RWPE2 (cell line): ENCODE measurements at regions not wholly inside any gene's neighbourhood (a gene's known extent, or its start where the extent isn't known, plus 50 kb on each side); places are given as distances from the start of the nearest gene placed in this dataset.

Experiments used
- ATAC-seq: fragments of 200-7000 bp; cut with Tn5 transposase; 3 replicates; pipeline ENCODE4 v1.9.1; 2021; ENCODE audit warnings: low read depth
- DNase-seq: peaks from one replicate; pipeline ENCODE4 v3.0.0-alpha.2; 2020; ENCODE audit warnings: low spot score
- H3K27ac ChIP-seq: fragments of 450-650 bp; 2 replicates; pipeline ENCODE4 v1.5.1; 2017; ENCODE audit warnings: mild to moderate bottlenecking; ENCODE audit not compliant: poor library complexity, severe bottlenecking
- H3K27me3 ChIP-seq: fragments of 250-450 bp; sonication (Bioruptor Pico); 2 replicates; pipeline ENCODE4 v1.5.1; 2021; ENCODE audit warnings: mild to moderate bottlenecking, moderate library complexity; ENCODE audit not compliant: insufficient read depth, poor library complexity, severe bottlenecking
- H3K36me3 ChIP-seq: fragments of 250-450 bp; sonication (Bioruptor Pico); 2 replicates; pipeline ENCODE4 v1.5.1; 2020; ENCODE audit warnings: low read depth, mild to moderate bottlenecking, moderate library complexity
- H3K4me1 ChIP-seq: fragments of 250-450 bp; sonication (Bioruptor Pico); 2 replicates; pipeline ENCODE4 v1.5.1; 2021; ENCODE audit warnings: mild to moderate bottlenecking, moderate library complexity; ENCODE audit not compliant: insufficient read depth, poor library complexity, severe bottlenecking
- H3K4me3 ChIP-seq: fragments of 250-450 bp; sonication (Bioruptor Pico); 2 replicates; pipeline ENCODE4 v1.5.1; 2021; ENCODE audit warnings: mild to moderate bottlenecking, moderate library complexity; ENCODE audit not compliant: severe bottlenecking
- H3K9me3 ChIP-seq: fragments of 250-450 bp; sonication (Bioruptor Pico); 2 replicates; pipeline ENCODE4 v1.5.1; 2021; ENCODE audit warnings: mild to moderate bottlenecking, moderate library complexity; ENCODE audit not compliant: severe bottlenecking
- TF ChIP-seq, protein P1 (sequence below): fragments of 450-650 bp; IDR thresholded peaks from one replicate; pipeline ENCODE4 v1.5.1; 2017; ENCODE audit warnings: mild to moderate bottlenecking, moderate library complexity; ENCODE audit not compliant: poor library complexity, severe bottlenecking

DNA sequence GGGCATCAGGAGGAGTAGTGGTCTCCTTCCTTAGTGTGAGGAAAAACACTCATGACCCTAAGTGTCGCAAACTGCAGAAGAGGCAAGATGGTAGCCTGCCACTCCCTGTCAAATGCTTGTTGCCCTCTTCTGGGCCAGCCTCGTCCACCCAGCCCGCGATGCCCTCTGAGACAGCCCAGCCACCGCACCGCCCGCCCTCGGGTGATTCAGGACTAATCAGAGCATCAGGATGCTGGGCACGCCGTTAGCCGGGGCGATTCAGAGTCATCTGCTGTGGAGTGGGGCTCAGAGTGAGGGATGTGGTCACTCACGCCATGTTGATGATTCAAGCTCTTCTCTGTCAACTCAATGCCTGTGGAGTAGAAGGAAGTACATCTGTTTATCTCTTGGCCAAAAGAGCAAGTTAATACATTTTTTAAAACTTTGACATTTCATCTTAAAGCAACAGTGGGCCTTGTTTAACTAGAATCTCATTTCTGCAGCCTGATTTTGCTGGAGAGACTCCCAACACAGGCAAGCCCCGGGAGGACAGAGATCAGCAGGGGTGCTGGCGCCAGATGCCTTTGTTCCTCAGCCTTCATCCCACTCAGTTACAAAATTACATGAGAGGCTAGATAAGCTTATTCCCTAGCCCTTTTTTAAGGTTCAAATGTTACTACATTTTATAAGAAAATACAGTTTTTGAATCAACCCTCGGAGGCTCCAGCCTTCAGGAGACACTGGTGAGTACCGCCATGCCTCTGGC is 79.0 kb downstream of the TMEM18 start:
- ATAC-seq (no peak), DNase-seq (no peak)
- Histone ChIP-seq H3K36me3 (no peaks in the 10 kb centered on the region), H3K4me3 (no peak overlapping the region), H3K27ac (no peak overlapping the region), H3K9me3 (no peaks in the 10 kb centered on the region), H3K27me3 (no peaks in the 10 kb centered on the region), H3K4me1 (peaks cover 3% of the 10 kb centered on the region)
- TF ChIP-seq, protein P1, sequence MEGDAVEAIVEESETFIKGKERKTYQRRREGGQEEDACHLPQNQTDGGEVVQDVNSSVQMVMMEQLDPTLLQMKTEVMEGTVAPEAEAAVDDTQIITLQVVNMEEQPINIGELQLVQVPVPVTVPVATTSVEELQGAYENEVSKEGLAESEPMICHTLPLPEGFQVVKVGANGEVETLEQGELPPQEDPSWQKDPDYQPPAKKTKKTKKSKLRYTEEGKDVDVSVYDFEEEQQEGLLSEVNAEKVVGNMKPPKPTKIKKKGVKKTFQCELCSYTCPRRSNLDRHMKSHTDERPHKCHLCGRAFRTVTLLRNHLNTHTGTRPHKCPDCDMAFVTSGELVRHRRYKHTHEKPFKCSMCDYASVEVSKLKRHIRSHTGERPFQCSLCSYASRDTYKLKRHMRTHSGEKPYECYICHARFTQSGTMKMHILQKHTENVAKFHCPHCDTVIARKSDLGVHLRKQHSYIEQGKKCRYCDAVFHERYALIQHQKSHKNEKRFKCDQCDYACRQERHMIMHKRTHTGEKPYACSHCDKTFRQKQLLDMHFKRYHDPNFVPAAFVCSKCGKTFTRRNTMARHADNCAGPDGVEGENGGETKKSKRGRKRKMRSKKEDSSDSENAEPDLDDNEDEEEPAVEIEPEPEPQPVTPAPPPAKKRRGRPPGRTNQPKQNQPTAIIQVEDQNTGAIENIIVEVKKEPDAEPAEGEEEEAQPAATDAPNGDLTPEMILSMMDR: no peak

GRCh38 chr2:595831-596592 is 81.2 kb downstream of the TMEM18 start:
- H3K36me3 ChIP-seq: no peaks in the 10 kb centered on the region
- H3K9me3 ChIP-seq: no peaks in the 10 kb centered on the region
- TF ChIP-seq, protein P1: no peak
- DNase-seq (no peak), ATAC-seq (no peak)
- H3K27ac ChIP-seq: no peak overlapping the region
- H3K4me1 ChIP-seq: no peaks in the 10 kb centered on the region
- H3K4me3 ChIP-seq: no peak overlapping the region
- H3K27me3 ChIP-seq: no peaks in the 10 kb centered on the region

DNA sequence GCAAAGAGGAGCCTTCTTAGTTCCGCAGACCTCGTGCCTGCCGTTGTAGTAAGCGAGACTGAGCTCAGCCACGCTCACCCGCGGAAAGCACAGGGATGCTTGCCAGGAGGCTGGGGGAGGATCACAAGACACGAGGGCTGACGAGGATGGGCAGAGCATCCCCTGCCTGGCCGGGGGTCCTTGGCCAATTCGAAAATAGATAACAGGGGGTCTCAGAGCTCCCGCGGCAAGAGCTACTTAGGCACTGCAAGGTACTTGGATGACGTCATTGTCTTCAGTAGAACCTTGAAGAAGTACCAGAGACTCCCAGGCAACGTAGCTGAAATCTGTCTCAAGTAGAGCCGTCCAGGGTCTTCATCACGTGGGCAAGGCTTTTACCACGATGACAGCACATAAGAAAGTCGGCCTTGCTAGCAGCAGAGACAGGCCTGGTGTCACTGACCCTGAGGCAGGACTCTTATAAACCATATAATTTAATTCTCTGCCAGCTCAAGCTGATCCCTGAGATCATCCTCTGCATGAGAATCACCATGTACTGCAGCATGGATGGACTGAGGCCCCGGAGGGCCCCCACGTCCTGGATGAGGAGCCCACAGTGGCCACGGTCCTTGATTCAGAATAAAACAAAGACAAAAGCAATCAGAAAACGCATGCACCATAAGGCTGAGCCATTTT is 81.9 kb downstream of the TMEM18 start:
- no peaks in the 10 kb centered on the region for H3K4me1 ChIP-seq
- H3K36me3 ChIP-seq: no peaks in the 10 kb centered on the region
- TF ChIP-seq, protein P1: no peak
- H3K4me3 ChIP-seq: no peak overlapping the region
- no peak overlapping the region for H3K27ac ChIP-seq
- ATAC-seq (no peak), DNase-seq (no peak)
- H3K27me3 ChIP-seq: no peaks in the 10 kb centered on the region
- H3K9me3 ChIP-seq: no peaks in the 10 kb centered on the region

DNA sequence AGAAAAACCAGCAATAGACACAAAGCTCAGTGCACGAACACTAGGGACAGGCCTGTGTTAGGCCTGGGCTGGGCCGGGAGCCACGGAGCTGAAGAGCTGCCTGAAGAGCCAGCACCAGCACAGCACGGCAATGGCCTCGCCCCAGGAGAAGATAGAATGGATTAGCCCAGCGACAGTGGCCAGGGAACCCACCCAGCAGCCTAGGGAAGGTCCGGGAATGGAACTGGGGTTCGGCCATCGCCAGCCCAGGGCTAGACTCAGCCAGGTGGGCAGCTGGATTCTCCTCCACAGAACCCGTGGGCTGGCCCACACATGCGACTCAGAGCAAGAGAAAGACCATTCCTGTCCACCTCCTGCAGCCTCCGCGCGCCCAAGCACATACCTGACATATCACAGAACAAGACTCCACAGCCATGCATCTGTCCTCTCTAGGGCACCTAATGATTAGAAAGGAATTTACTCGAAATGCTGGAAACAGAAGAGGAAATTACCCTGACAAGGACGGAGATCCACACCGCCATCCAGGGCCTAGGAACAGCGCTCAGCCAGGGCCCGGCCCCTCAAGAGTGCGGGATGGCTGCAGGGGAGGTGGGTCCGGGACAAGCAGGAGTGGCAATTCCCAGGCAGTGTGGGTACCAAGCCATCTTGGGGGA is 82.8 kb downstream of the TMEM18 start:
- Histone ChIP-seq H3K27me3 (no peaks in the 10 kb centered on the region), H3K36me3 (no peaks in the 10 kb centered on the region), H3K4me3 (no peak overlapping the region), H3K4me1 (no peaks in the 10 kb centered on the region), H3K9me3 (no peaks in the 10 kb centered on the region), H3K27ac (no peak overlapping the region)
- DNase-seq (no peak), ATAC-seq (no peak)
- TF ChIP-seq, protein P1: no peak
